Fibroblast of skin of back (primary cell): ENCODE measurements at regions not wholly inside any gene's neighbourhood (a gene's known extent, or its start where the extent isn't known, plus 50 kb on each side); places are given as distances from the start of the nearest gene placed in this dataset.
A peak's percentile ranks its signal among the peaks of the same experiment; 100 is the strongest.

Source experiments
- DNase-seq: peaks from one replicate; pipeline ENCODE4 v3.0.0-alpha.2; 2013

GRCh38 chr22:48244388-48245195 lies 1482.1 kb downstream of the TBC1D22A start:
- no peak for DNase-seq

- DNase-seq = no peak
Measured at GRCh38 chr22:48242461-48242864, 1480.0 kb downstream of the TBC1D22A start.

DNA sequence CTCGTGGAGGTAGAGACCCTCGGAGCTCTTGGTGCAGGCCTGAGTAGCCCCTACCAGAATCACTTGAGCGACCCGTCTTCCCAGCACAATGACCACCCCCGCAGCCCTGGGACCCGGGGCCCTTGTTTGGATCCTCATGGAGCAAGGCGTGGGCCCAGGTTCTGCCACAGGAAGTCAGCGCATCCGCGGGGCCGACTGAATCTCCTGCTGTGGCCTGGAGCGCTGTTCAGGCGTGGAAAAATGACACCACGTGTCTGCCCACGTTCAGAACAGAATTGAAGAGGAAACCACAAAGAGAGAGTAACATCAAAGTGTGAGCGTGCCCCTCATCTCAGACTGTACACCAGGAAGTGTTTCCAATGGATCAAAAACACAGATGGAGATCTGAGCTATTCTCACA lies 1479.2 kb downstream of the TBC1D22A start:
- DNase-seq = no peak

GRCh38 chr22:48240935-48241230 lies 1478.4 kb downstream of the TBC1D22A start:
- DNase-seq = no peak

DNA sequence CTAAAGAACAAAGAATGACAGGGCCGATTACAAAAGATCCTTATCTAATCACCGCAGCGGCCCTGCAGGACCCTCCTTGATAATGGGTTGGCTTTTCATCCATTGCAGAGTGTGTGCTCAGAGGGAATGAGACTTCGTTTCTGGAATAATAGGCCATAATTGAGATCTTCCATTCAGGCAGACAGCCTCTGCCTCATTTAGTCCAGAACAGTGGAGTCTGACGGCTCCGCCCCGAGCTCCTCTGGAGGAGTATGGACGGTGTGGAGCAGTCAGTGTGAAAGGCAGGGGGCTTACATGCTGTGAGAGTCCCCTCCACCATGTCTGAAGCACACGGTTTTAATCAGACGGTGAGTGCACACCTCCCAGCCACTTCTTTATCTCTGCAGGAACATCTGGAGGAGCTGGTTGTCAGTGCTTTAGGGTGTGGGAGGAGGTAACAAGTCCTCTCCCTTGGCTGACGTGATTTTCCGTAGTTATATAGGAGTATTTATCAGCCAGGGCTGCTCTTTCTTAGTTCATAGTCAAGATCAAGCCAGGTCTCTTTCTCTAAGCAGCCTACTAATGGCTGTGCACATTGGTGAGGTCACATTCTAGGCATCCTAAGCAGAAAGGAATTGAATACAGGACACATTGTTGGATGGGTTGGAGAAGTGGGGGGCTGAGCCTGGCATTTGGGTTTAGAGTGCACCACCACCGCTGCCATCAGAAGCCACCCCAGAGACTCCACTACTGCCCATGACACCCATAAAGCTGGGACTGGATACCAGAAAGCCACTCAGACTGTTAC lies 1477.9 kb downstream of the TBC1D22A start:
- DNase-seq = no peak

DNA sequence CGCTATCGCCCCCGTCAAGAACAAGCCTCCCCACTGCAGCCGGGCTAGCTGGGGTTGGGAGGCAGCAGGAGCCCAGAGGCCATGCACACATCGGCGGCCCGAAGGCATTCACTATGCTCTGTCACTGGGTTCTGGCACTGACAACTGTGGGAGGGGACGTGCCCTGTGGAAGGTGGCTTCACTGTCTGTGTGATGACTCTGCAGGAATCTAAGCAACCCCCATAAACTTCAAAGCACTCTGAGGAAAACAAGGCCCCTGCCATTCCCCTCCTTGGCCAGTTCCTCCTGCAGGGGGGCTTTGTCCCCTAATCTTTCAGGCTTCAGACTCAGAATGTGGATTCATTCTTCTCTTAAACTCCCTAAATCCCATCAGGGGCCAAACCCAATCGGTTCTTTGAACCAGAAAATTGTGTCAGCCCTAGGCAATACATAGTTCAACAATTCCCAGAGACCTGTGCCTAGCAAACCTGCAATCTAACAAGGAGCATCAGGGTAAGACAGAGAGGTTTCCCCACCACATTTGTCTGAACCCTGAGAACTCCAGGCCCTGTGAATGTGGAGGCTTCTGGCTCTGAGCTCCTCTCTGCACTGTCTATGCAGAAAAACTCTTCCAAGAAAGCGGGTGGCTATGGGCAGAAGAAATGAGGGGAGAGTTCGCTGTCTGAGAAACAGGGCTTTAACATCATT lies 1477.2 kb downstream of the TBC1D22A start:
- no peak for DNase-seq

GRCh38 chr22:48238966-48239365 lies 1476.5 kb downstream of the TBC1D22A start:
- no peak for DNase-seq

- no peak for DNase-seq
Measured at GRCh38 chr22:48238284-48238915, 1476.0 kb downstream of the TBC1D22A start.

DNA sequence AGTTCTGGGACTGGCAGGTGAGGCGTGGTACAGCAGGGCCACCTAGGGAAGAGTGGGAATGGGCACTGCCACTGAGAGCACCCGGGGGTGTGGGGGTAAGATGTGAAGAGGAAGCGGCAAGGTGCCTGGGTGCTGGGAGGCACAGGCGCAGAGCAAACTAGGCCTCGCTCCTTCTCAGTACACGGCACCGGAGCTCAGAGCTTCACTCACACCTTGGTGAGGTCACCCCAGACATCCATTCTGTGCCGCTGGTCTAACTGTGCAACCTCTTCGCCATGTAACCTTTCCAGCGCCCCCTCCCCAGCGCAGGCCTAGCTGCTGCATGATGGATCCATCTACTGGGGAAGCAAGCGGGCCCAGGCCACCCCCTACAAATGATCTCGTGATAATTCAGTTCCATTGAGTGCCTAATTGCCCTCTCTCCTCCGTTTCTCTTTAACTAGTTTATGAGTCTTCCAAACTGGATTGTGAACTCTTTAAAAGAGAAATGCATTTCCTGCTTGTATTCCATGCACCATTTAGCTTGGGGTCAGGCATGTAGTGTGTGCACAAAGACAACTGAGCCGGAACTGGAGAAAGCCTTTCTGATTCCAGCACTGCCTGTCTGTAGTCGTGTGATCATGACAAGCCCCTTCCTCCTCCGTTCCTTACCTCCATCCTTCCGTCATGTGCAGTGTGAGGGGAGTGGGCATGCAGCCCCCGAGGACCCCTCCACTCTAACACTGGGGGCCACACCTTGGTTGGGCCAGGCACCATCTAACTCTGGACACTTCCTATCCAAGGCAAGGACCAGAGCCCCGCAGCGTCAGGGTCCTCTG lies 1475.2 kb downstream of the TBC1D22A start:
- DNase-seq = no peak

- no peak for DNase-seq
Measured at GRCh38 chr22:48236261-48236660, 1473.8 kb downstream of the TBC1D22A start.

DNA sequence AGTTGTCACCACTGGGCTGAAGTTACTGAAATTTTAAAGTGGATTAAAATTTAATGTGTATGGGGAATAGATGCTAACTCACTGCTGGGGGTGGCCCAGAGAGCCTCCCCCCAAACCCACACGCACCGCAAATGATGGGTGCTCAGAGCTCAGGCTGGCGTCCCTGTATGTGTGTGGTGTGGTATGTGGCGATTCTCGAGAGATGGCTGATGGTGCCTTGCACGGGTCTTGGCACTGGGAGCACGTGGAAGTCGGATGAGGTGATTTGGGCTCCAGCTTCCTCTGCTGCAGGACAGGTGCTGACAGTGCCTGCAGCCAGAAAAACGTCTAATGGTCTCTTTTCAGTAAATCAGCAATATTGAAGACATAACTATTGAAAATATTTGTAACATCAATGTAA lies 1473.3 kb downstream of the TBC1D22A start:
- DNase-seq = no peak

DNA sequence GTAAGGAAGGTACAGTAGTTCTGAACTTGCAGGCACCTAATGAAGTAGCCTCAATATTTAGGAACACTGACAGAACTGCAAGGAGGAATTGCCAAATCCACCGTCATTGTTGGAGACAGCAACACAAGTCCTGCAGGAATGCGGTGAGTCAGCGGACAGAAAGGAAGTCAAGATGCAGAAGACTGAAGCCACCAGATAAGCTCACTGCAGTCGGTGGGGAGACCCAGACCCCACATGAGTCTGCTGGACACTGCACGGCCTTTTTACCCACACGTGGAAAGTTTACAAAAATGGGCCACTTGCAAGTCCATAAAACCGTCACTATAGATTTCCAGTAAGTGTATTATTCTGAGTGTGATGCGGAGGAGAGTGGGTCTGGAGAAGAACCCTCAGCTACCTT lies 1471.6 kb downstream of the TBC1D22A start:
- DNase-seq = peak; percentile 15

GRCh38 chr22:48233586-48233985 lies 1471.1 kb downstream of the TBC1D22A start:
- no peak for DNase-seq

DNA sequence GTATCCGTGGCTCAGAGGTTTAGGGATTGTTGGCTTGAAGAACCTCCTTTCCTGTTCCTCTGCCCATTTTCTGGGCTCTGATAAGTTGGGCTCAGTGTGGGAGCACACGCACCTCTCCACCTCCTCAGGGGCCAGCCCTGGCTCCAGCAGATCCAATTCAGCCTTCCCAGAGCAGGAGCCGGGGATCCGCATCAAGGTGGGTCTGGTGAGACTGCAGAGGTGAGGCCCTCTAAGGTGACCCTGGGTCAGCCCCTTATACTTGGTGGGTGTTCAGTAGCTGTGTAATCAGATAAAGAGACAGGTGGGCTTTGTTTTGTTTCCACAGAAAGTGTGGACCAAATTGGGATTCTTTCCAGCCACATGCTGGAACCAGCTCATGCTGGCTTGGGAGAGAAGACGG lies 1466.0 kb downstream of the TBC1D22A start:
- no peak for DNase-seq

DNA sequence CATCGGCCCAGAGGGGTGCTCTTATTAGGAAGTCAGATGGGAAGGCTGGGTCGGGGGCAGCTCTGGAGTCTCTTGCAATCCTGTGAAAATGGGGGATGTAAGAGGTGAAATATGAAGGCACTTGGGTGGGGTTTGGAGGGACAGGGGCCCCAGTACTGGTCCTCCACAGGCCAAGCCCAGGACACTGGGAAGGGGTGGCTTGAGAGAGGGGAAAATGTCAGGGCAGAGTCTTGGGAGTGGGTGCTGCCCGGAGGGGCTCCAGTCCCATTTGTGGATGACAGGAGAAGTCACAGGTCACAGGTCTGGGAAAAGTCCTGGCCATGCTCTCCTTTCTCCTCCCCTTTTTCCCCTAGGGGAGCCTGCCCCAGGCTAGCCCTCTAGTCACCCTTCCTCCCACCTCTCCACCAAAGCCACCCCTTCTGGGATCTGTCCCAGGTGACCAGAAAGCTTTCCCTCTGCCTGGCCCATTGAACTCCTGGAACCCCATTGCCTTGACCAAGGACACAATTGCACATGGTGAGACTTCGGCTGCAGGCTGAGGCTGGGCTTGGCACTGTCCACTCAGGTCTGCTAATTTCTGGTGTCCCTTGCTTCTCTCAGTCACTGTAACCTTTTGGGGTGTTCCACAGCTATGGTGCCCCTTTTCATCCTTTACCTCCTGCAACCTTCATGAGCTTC lies 1465.0 kb downstream of the TBC1D22A start:
- no peak for DNase-seq

- DNase-seq = no peak
Measured at GRCh38 chr22:48226026-48227013, 1463.9 kb downstream of the TBC1D22A start.

- DNase-seq = no peak
Measured at GRCh38 chr22:48224332-48224731, 1461.9 kb downstream of the TBC1D22A start.

DNA sequence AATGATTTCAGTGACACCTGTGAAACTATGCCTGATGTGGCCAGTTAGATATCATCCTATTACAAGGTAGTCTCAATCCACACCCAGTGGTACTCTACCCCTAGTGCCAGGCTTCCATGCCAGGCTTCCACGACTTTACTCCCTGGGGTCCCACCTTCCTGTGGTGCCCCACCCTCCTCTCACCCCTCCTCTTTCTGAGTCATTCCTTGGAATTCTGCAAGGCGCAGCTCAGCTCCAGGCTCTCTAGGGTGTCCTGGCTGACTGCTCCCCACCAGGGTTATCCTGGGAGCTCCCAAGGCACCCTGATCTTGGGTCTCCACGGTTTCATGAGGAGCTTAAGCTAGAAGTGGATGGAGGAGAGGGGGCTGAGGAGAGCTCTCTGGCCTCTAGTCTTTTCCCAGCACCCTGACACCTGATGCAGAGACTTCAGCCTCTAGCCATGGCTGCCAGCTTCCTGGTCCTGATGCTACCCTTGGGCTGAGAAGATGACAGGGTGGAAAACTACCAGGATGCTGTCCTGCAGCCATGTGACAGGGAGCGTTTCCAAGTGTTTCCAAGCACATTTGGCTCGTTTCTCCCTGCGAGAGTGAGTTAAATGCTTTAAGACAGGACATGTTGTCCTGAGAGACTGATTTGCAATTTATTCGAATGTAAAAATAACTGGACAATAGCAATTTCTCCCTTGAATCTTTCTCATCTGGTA lies 1461.2 kb downstream of the TBC1D22A start:
- no peak for DNase-seq

GRCh38 chr22:48222742-48223487 lies 1460.5 kb downstream of the TBC1D22A start:
- no peak for DNase-seq
